BLaER1 (cell line): ENCODE measurements at regions not wholly inside any gene's neighbourhood (a gene's known extent, or its start where the extent isn't known, plus 50 kb on each side); places are given as distances from the start of the nearest gene placed in this dataset.
"Not testable (repeated sequence)": the region's sequence is repeated elsewhere in the genome, so short reads cannot be mapped to it uniquely, and the experiment has no call there.

Experiments
- H3K27ac ChIP-seq: shearing (Covaris generic); formaldehyde crosslinking; 2 replicates; pipeline ENCODE4 v1.8.1; 2022
- H3K27me3 ChIP-seq: shearing (Covaris generic); formaldehyde crosslinking; 2 replicates; pipeline ENCODE4 v1.8.1; 2022
- H3K36me3 ChIP-seq: shearing (Covaris generic); formaldehyde crosslinking; 2 replicates; pipeline ENCODE4 v1.8.1; 2022
- H3K4me1 ChIP-seq: shearing (Covaris generic); formaldehyde crosslinking; 2 replicates; pipeline ENCODE4 v1.8.1; 2022
- H3K4me2 ChIP-seq: shearing (Covaris generic); formaldehyde crosslinking; 2 replicates; pipeline ENCODE4 v1.8.1; 2022
- H3K4me3 ChIP-seq: shearing (Covaris generic); formaldehyde crosslinking; 2 replicates; pipeline ENCODE4 v1.8.1; 2022
- H3K9ac ChIP-seq: shearing (Covaris generic); formaldehyde crosslinking; 2 replicates; pipeline ENCODE4 v1.8.1; 2022
- H3K9me3 ChIP-seq: shearing (Covaris generic); formaldehyde crosslinking; 2 replicates; pipeline ENCODE4 v1.8.1; 2022
- H4K20me1 ChIP-seq: shearing (Covaris generic); formaldehyde crosslinking; 2 replicates; pipeline ENCODE4 v1.8.1; 2022
- Cebpa-rat ChIP-seq: shearing (Covaris generic); IDR thresholded peaks from 2 replicates; pipeline ENCODE4 v1.8.1; 2022

DNA sequence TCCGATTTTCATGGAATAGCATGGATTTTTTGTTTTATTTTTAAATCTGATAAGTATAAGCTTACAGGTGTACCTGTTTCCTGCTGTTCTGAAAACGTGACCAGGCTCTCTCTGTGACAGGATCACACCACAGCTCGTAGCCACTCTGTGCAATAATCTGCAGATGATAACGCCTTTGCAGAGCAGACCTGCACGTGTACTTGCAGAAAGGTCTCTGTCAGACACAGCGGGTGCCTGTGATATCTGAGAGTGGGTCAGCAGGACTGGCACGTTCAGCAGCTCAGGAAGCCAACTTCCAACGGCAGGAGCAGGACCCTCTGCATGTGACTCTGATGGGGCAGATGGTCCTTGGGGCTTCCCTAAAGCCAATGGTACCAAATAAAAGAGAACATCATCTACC, 68.6 kb upstream of the HDDC2 start:
- H3K4me2 ChIP-seq, result no peak overlapping the region
- H3K27me3 ChIP-seq, result no peaks in the 10 kb centered on the region
- H3K9me3 ChIP-seq, result 0 out of 2 replicates have a peak, but pooled peaks cover 4% of the 10 kb centered on the region
- H3K4me3 ChIP-seq, result no peak overlapping the region
- peaks cover 8% of the 10 kb centered on the region for H3K4me1 ChIP-seq
- H3K9ac ChIP-seq, result no peak overlapping the region
- no peak overlapping the region for H3K27ac ChIP-seq
- no peaks in the 10 kb centered on the region for H3K36me3 ChIP-seq
- no peaks in the 10 kb centered on the region for H4K20me1 ChIP-seq
- no peak for TF ChIP-seq Cebpa-rat

DNA sequence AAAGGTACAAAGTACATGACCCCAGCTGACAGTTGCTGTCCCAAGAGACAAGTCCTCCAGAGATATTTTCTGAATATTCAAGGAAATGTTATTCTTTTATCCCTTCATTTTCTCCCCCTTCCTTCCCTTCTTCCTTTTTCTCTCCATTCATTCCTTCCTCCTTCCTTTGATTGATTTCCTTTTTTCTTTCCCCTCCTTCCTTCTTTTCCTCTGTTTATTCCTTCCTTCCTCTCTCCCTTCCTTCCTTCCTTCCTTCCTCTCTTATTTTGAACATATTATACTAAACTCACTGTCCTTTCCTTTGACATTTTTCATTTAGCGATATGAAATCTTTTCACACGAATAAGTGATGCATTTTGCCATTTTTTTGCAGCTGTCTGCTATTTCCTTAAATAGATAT, 73.2 kb upstream of the HDDC2 start:
- Histone ChIP-seq H3K36me3 (no peaks in the 10 kb centered on the region), H3K9ac (no peak overlapping the region), H4K20me1 (no peaks in the 10 kb centered on the region), H3K4me1 (peaks cover 29% of the 10 kb centered on the region), H3K27me3 (no peaks in the 10 kb centered on the region), H3K4me2 (no peak overlapping the region), H3K4me3 (no peak overlapping the region), H3K27ac (no peak overlapping the region), H3K9me3 (0 out of 2 replicates have a peak, but pooled peaks cover 4% of the 10 kb centered on the region)
- no peak for TF ChIP-seq Cebpa-rat

DNA sequence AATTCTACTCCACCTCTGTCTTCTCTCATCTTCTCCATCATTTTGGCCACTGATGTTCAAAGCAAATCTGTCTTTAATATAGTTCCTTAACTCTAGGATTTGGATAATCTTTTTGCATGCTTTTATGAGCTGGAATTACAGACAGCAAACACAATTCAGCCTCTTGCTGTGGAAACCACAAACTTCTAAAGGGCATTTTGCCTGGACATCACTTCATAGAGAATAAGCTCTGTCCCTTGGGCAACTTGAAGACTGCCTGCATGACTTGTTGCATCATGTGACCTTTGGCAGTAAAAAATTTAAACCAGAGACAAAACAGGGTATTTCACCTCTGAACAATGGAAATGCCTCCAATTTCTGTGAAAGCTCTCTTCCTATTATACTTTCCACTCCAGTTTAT, 74.1 kb upstream of the HDDC2 start:
- Histone ChIP-seq H3K27me3 (no peaks in the 10 kb centered on the region), H3K4me3 (no peak overlapping the region), H3K36me3 (no peaks in the 10 kb centered on the region), H3K27ac (no peak overlapping the region), H4K20me1 (no peaks in the 10 kb centered on the region), H3K9me3 (0 out of 2 replicates have a peak, but pooled peaks cover under 1% of the 10 kb centered on the region), H3K4me1 (peaks cover 29% of the 10 kb centered on the region), H3K4me2 (no peak overlapping the region), H3K9ac (no peak overlapping the region)
- TF ChIP-seq Cebpa-rat, result no peak

DNA sequence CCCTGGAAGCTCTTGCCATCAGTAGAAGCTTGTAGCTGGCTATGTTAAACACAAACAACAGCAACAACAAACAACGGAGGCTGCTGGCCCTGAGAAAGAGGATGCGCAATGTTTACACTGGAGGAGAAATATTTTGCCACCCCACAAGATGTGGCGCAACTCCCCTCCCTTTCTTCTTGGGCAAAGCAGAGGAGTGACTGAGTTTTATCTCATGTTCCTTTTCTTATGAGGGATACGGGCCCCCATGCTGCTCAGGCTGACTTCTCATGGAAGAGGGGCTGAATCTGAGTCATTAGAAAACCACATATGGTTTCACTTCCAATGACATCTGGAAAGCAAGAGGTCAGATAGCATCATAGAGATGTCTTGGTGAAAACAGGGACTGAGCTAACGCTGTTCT, 75.9 kb upstream of the HDDC2 start:
- peak overlapping the region; percentile 20; the same call in 1 of the 2 replicates for H3K4me2 ChIP-seq
- no peak overlapping the region for H3K4me3 ChIP-seq
- no peaks in the 10 kb centered on the region for H3K27me3 ChIP-seq

DNA sequence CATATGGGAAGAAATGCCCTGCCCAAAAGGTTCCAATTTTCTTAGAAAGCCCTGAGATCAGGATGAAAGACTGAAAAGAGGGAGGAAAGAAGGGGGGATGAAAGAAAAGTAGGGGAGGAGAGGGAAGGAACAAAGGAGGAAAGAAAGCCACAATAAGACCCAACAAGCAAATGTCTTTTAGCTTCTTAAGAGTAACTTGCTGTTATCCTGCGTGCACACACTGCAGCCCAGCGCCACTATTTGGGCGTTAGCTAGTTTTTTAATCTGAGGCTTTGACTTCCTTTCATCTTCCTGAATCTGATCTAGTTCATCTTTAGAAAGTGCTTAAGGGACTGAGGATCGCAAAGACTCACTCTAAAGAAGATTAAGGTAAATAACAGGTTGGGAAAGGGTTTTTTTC, 77.4 kb upstream of the HDDC2 start:
- H3K4me3 ChIP-seq, result no peak overlapping the region
- H3K27me3 ChIP-seq, result no peaks in the 10 kb centered on the region
- peaks cover 29% of the 10 kb centered on the region for H3K4me1 ChIP-seq
- H3K9me3 ChIP-seq, result no peaks in the 10 kb centered on the region
- no peaks in the 10 kb centered on the region for H3K36me3 ChIP-seq
- TF ChIP-seq Cebpa-rat, result no peak
- H3K27ac ChIP-seq, result no peak overlapping the region
- no peak overlapping the region for H3K9ac ChIP-seq
- H4K20me1 ChIP-seq, result no peaks in the 10 kb centered on the region
- H3K4me2 ChIP-seq, result no peak overlapping the region

More for the DNA sequence above, 75.9 kb upstream of the HDDC2 start:
- no peak overlapping the region for H3K9ac ChIP-seq
- H3K9me3 ChIP-seq, result no peaks in the 10 kb centered on the region
- H3K4me1 ChIP-seq, result peaks cover 29% of the 10 kb centered on the region
- no peak for TF ChIP-seq Cebpa-rat
- H3K36me3 ChIP-seq, result no peaks in the 10 kb centered on the region
- H4K20me1 ChIP-seq, result no peaks in the 10 kb centered on the region
- H3K27ac ChIP-seq, result no peak overlapping the region

DNA sequence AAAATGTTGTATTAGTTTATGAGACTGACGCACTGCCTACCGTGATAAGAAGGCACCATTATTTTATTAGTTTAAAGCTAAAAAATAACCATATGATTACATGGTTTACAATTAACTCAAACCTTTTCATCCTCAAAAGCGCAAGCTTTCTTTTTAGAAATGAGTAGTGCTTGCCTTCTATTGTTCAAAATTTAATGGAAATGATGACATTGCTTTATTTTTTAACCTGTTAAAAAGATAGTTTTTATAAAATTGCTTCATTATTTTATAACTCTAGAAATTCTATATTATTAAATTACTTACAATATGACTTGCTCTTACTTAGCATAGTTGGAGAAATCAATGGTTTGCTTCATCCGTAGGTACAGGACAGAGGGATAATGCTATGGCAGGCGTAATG, 78.7 kb upstream of the HDDC2 start:
- H3K9ac ChIP-seq, result no peak overlapping the region
- H3K36me3 ChIP-seq, result no peaks in the 10 kb centered on the region
- no peak overlapping the region for H3K4me2 ChIP-seq
- no peak for TF ChIP-seq Cebpa-rat
- no peak overlapping the region for H3K4me3 ChIP-seq
- no peaks in the 10 kb centered on the region for H3K27me3 ChIP-seq
- H3K9me3 ChIP-seq, result no peaks in the 10 kb centered on the region
- H3K27ac ChIP-seq, result no peak overlapping the region
- no peaks in the 10 kb centered on the region for H4K20me1 ChIP-seq
- H3K4me1 ChIP-seq, result peaks cover 20% of the 10 kb centered on the region

DNA sequence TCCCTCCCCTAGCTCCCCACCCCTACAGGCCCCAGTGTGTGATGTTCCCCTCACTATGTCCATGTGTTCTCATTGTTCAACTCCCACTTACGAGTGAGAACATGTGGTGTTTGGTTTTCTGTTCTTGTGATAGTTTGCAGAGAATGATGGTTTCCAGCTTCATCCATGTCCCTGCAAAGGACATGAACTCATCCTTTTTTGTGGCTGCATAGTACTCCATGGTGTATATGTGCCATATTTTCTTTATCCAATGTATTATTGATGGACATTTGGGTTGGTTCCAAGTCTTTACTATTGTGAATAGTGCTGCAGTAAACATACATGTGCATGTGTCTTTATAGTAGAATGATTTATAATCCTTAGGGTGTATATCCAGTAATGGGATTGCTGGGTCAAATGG, 84.6 kb upstream of the HDDC2 start:
- not testable (repeated sequence) for H3K27me3 ChIP-seq, H3K36me3 ChIP-seq, H3K4me3 ChIP-seq, H3K4me2 ChIP-seq, H4K20me1 ChIP-seq, H3K9ac ChIP-seq, H3K27ac ChIP-seq, H3K9me3 ChIP-seq, H3K4me1 ChIP-seq

DNA sequence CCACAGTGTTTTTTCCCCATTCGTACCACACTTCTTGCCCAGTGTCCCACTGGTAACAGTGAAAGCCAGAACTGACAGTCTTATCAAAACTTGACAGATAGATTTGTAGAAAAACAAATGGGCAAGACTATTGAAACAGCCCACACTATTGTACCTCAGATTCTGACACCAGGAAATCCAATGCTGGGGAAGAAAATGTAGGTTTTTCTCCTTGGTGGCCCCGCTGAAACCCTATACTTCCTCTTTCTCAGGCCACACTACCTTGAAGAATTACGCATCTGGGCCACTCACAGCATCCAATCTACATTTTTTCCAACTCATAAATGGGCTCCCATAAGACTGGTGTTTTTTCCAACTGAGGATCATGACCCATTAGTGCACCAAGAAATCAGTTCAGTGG, 90.9 kb upstream of the HDDC2 start:
- Histone ChIP-seq H4K20me1 (no peaks in the 10 kb centered on the region), H3K4me1 (peaks cover 35% of the 10 kb centered on the region), H3K27ac (no peak overlapping the region), H3K9me3 (peaks cover 18% of the 10 kb centered on the region), H3K4me3 (no peak overlapping the region), H3K4me2 (peak overlapping the region; percentile 75), H3K9ac (no peak overlapping the region), H3K36me3 (no peaks in the 10 kb centered on the region), H3K27me3 (no peaks in the 10 kb centered on the region)
- TF ChIP-seq Cebpa-rat, result no peak

DNA sequence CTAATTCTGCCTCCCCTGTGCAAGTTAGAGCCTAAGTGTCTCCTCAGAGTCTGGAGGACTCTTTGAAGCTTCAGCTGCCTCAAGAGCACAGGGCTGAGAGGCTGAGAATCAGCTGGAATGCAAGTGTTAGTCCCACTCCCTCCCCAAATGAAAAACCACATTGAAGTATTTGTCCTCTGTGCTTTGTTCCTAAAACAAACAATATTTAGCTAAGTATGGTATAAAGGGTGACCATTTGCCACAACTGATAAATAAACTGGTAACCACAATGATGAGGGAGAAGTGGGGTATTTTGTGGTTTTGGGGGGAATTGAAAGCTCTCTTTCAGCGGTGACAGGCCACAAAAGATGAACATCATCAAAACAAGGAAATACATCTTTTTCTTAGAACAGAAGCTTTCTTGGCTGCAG, 91.7 kb upstream of the HDDC2 start:
- no peaks in the 10 kb centered on the region for H4K20me1 ChIP-seq
- peak overlapping the region; percentile 21; the same call in 1 of the 2 replicates for H3K4me3 ChIP-seq
- no peaks in the 10 kb centered on the region for H3K36me3 ChIP-seq
- H3K4me1 ChIP-seq, result peaks cover 35% of the 10 kb centered on the region
- peak overlapping the region; percentile 75 for H3K4me2 ChIP-seq
- peaks cover 18% of the 10 kb centered on the region for H3K9me3 ChIP-seq
- TF ChIP-seq Cebpa-rat, result no peak
- H3K9ac ChIP-seq, result no peak overlapping the region
- H3K27me3 ChIP-seq, result no peaks in the 10 kb centered on the region
- peak overlapping the region; percentile 19; the same call in 1 of the 2 replicates for H3K27ac ChIP-seq

DNA sequence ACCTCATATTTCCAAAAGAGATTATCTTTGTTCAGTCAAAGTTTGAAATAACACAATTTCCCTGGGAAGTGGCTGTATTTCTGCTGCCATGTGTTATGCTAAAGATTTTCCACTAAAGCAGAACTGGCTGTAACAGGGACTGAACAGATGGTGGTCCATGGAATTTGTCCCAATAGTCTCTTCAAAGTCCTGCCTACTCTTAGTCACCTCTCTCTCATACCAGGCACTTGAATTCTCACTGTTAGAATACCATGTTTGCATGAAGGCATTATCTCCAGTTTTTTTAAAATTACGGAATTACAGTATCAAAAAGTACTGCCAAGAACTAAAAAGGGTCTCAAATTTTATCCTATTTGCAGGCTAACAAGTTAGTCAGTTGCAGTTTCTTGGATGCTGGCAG, 105.0 kb upstream of the HDDC2 start:
- H3K4me1 ChIP-seq, result no peaks in the 10 kb centered on the region
- no peak overlapping the region for H3K4me3 ChIP-seq
- H4K20me1 ChIP-seq, result no peaks in the 10 kb centered on the region
- H3K9ac ChIP-seq, result no peak overlapping the region
- no peaks in the 10 kb centered on the region for H3K36me3 ChIP-seq
- no peaks in the 10 kb centered on the region for H3K27me3 ChIP-seq
- no peak overlapping the region for H3K27ac ChIP-seq
- no peak for TF ChIP-seq Cebpa-rat
- no peak overlapping the region for H3K4me2 ChIP-seq
- peaks cover 27% of the 10 kb centered on the region for H3K9me3 ChIP-seq

DNA sequence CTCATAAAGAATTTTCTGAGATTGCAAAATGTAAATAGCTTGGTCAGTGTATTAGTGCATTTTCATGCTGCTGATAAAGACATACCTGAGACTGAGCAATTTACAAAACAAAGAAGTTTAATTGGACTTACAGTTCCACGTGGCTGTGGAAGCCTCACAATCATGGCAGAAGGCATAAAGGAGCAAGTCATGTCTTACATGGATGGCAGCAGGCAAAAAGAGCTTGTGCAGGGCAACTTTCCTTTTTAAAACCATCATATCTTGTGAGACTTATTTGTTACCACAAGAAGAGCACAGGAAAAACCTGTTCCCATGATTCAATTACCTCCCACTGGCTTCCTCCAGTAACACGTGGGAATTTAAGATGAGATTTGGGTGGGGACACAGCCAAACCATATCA, 112.7 kb upstream of the HDDC2 start:
- no peak overlapping the region for H3K4me2 ChIP-seq
- no peak overlapping the region for H3K9ac ChIP-seq
- no peaks in the 10 kb centered on the region for H4K20me1 ChIP-seq
- H3K4me1 ChIP-seq, result no peaks in the 10 kb centered on the region
- no peak for TF ChIP-seq Cebpa-rat
- no peak overlapping the region for H3K27ac ChIP-seq
- no peak overlapping the region for H3K4me3 ChIP-seq
- H3K36me3 ChIP-seq, result no peaks in the 10 kb centered on the region
- peaks cover 36% of the 10 kb centered on the region for H3K9me3 ChIP-seq
- H3K27me3 ChIP-seq, result no peaks in the 10 kb centered on the region
